DMS79 (cell line): ENCODE measurements at regions not wholly inside any gene's neighbourhood (a gene's known extent, or its start where the extent isn't known, plus 50 kb on each side); places are given as distances from the start of the nearest gene placed in this dataset.

ENCODE experiments used
- DNase-seq: peaks from one replicate; lab custom pipeline; 2025; lab: John Stamatoyannopoulos, UW

GRCh38 chr2:220437938-220438337 lies 810.5 kb downstream of the SLC4A3 start:
- DNase-seq: no peak

- DNase-seq: no peak
These were observed 813.3 kb downstream of the SLC4A3 start for GRCh38 chr2:220440731-220441130.

GRCh38 chr2:220441404-220441803 lies 814.0 kb downstream of the SLC4A3 start:
- DNase-seq: no peak

- no peak for DNase-seq
These were observed 814.6 kb downstream of the SLC4A3 start for GRCh38 chr2:220442012-220442411.

GRCh38 chr2:220445429-220446105 lies 818.1 kb downstream of the SLC4A3 start:
- DNase-seq: no peak

- DNase-seq: no peak
These were observed 818.8 kb downstream of the SLC4A3 start for GRCh38 chr2:220446106-220446712.

GRCh38 chr2:220450846-220451245 lies 823.4 kb downstream of the SLC4A3 start:
- DNase-seq: no peak

GRCh38 chr2:220451438-220451837 lies 824.0 kb downstream of the SLC4A3 start:
- no peak for DNase-seq

- no peak for DNase-seq
These were observed 825.1 kb downstream of the SLC4A3 start for GRCh38 chr2:220452561-220452960.

- no peak for DNase-seq
These were observed 828.0 kb downstream of the SLC4A3 start for GRCh38 chr2:220455351-220455990.

- DNase-seq: no peak
These were observed 830.6 kb downstream of the SLC4A3 start for GRCh38 chr2:220458051-220458450.

- DNase-seq: no peak
These were observed 833.0 kb downstream of the SLC4A3 start for GRCh38 chr2:220460257-220460985.

- DNase-seq: no peak
These were observed 836.4 kb downstream of the SLC4A3 start for GRCh38 chr2:220463876-220464275.

- no peak for DNase-seq
These were observed 838.3 kb downstream of the SLC4A3 start for GRCh38 chr2:220465700-220466099.

- no peak for DNase-seq
These were observed 838.8 kb downstream of the SLC4A3 start for GRCh38 chr2:220466251-220466691.

GRCh38 chr2:220469201-220469600 lies 841.8 kb downstream of the SLC4A3 start:
- no peak for DNase-seq

- DNase-seq: no peak
These were observed 846.2 kb downstream of the SLC4A3 start for GRCh38 chr2:220473611-220474010.

GRCh38 chr2:220476877-220477276 lies 849.4 kb downstream of the SLC4A3 start:
- no peak for DNase-seq

- DNase-seq: no peak
These were observed 851.1 kb downstream of the SLC4A3 start for GRCh38 chr2:220478305-220479058.

GRCh38 chr2:220482716-220483115 lies 855.3 kb downstream of the SLC4A3 start:
- DNase-seq: no peak

GRCh38 chr2:220489121-220489520 lies 861.7 kb downstream of the SLC4A3 start:
- DNase-seq: no peak

GRCh38 chr2:220491670-220492069 lies 864.2 kb downstream of the SLC4A3 start:
- no peak for DNase-seq
